NCI-H1436 treated with DMSO at 0.1 percent for 48 hours (cell line): ENCODE measurements at regions not wholly inside any gene's neighbourhood (a gene's known extent, or its start where the extent isn't known, plus 50 kb on each side); places are given as distances from the start of the nearest gene placed in this dataset.
"Not testable (repeated sequence)": the region's sequence is repeated elsewhere in the genome, so short reads cannot be mapped to it uniquely, and the experiment has no call there.

Experiments
- DNase-seq: peaks from one replicate; lab custom pipeline; 2025; lab: John Stamatoyannopoulos, UW

DNA sequence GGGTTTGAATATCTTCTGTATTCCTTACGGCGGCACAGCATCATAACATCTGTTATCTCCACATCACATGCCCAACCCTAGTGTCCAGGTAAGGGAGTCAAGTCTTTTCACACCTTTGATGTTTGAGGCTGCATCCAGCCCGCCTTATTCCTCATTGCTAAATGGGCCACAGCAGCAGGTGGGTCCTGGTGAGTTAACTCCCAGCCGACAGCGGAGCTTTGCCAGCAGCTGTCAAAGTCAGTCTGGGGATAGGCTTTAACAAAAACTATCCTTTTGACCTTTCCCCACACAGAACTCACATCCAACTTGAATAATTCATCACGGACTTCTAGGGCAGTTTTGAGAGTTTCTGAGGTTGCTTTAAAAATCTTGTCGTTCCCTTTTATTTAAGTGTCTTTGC lies 235.1 kb downstream of the DLEU7 start:
- no peak for DNase-seq

GRCh38 chr13:50609011-50609410 lies 234.5 kb downstream of the DLEU7 start:
- no peak for DNase-seq

GRCh38 chr13:50610238-50610637 lies 233.3 kb downstream of the DLEU7 start:
- no peak for DNase-seq

- no peak for DNase-seq
These were observed 232.2 kb downstream of the DLEU7 start for GRCh38 chr13:50611117-50611781.

GRCh38 chr13:50612717-50613116 lies 230.8 kb downstream of the DLEU7 start:
- no peak for DNase-seq

DNA sequence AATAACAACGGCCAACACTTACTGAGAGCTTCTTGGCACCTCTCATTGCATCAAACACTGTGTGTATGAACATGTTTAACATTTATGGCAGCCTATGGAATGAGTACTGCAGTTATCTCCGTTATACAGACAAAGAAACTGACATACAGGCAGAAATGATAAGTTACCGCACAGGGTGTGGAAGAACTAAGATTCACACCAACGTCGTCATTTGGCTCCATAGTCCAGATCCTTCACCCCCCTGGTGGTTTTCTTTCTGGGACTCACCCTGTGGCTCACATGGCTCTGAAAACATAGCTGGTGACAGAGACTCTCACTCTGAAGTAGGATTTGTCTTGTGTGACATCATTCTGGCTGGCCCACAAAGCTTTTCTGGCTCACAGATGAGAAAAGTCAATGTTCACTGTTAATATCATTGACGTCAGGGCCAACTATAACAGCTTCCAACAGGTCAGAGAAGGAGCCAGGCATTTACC lies 230.1 kb downstream of the DLEU7 start:
- DNase-seq = no peak

GRCh38 chr13:50615234-50615633 lies 228.3 kb downstream of the DLEU7 start:
- no peak for DNase-seq

DNA sequence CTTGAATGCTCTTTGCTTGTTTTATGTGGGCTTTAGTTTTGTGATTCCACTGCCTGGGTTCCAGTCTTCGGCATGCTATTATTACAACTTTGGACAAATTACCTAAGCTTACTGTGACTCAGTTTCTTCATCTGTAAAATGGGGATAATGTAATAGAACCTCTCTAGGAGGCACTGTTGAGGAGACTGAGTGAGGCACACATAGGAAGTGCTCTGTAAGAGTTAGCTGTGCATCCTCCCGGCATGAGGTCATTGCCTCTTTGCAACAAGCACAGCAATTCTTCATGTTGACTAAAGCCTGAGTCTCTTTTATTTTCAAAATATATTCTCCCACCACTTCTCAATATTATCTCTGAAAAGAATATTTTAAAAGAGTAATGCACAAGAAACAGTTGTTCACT lies 227.4 kb downstream of the DLEU7 start:
- DNase-seq = no peak

GRCh38 chr13:50617134-50617721 lies 226.3 kb downstream of the DLEU7 start:
- DNase-seq = no peak

DNA sequence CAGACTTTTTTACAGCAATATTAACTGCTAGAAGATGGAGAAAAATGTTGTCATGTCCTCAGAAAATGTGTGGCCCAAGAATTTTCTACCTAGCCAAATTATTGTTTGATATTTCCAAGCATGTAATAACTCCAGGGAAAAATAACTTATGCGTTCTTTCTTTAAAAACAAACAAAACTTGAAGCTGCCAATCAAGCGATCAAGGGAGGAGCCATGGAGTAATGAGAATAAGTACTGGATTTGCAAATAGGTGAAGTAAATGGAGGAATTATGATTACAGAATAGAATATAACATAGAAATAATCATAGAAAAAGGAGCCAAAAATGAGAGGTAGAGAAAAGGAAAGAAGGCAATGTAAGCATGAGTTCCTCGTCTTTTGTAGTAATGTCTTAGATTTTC lies 225.3 kb downstream of the DLEU7 start:
- DNase-seq = no peak

GRCh38 chr13:50626101-50626547 lies 217.4 kb downstream of the DLEU7 start:
- no peak for DNase-seq

- DNase-seq = no peak
These were observed 216.4 kb downstream of the DLEU7 start for GRCh38 chr13:50627111-50627510.

- DNase-seq = not testable (repeated sequence)
These were observed 215.0 kb downstream of the DLEU7 start for GRCh38 chr13:50628512-50628911.

DNA sequence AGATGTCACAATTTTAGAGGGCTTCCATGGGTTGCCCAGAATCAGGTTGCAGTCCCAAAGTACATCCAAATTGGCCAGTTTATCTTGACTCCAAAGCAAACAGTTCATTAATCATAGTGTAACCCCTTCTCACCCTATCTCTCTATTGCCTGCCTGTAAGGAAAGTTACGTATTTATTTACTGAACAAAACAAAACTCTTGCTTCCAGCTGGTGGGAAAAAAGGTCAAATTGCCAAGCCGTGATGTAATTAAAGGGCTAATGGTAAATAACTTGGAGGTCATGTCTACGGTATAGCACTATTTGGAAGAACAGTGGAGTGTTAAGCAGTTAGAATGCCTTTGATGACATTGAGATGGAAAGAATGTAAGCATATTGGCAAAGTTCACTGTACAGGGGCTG lies 214.0 kb downstream of the DLEU7 start:
- no peak for DNase-seq

- no peak for DNase-seq
These were observed 213.5 kb downstream of the DLEU7 start for GRCh38 chr13:50629966-50630365.

DNA sequence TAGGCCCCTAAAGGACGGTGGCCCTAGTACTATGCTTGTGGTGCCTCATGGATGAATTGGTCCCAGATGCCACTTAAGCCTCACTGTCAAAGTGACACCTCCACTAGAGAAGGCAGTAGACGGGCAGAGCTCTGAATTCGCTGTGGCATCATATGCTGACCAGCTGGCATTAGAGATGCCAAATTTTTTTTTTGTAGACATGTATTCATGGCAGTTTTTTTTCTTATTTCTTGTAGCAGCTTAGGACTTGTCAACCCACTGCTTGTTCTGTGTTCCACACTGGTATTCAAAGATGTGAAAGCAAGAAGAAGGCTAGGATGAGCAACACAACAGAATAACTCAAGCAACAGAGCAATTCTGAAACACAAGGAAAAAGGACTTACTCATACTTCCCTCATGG lies 212.5 kb downstream of the DLEU7 start:
- no peak for DNase-seq

DNA sequence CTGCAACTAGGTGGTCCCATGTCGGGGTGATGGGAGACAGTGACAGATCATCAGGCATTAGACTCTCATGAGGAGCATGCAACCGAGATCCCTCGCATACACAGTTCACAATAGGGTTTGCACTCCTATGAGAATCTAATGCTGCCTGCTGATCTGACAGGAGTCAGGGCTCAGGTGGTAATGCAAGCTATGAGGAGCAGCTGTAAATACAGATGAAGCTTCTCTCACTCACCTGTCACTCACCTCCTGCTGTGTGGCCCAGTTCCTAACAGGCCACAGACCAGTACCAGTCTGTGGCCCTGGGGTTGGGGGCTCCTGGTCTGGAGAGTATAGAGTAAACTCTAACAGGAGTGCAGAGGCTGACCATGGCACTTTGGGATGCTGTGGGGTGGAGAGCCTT lies 209.2 kb downstream of the DLEU7 start:
- no peak for DNase-seq

- DNase-seq = no peak
These were observed 208.0 kb downstream of the DLEU7 start for GRCh38 chr13:50635504-50635903.

DNA sequence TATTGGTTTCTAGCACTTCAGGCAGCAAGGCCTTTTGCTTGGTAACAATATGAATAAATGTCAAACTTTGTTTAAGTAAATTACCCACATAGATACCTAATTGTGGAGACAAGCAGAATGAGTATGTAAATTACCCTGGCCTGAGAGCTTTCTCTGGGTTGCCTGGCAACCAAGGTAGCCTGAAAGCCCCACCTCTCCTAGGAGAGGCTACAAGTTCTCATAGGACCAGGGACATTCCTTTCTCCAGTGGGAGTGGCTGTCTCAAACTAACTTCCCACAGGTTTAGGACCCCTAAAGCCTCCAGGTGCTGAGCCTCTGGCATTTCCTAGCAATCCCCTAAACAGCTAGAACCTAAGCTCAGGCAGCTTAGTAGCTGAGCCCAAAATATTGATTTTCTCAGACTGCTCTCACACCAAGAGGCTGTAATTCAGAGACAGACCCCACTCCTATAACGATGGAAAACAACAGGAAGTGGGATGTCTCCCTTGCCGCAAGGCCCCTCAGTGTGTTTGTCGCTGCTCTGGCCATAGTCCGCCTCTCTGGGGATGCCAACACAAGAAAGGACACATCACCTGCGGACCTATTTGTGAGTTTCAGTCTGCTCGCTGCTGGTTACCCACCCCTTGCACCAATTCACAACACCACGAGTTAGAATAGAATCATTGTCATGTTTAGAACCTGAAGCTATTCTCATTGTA lies 207.3 kb downstream of the DLEU7 start:
- DNase-seq = no peak

- no peak for DNase-seq
These were observed 200.4 kb downstream of the DLEU7 start for GRCh38 chr13:50643060-50643459.

DNA sequence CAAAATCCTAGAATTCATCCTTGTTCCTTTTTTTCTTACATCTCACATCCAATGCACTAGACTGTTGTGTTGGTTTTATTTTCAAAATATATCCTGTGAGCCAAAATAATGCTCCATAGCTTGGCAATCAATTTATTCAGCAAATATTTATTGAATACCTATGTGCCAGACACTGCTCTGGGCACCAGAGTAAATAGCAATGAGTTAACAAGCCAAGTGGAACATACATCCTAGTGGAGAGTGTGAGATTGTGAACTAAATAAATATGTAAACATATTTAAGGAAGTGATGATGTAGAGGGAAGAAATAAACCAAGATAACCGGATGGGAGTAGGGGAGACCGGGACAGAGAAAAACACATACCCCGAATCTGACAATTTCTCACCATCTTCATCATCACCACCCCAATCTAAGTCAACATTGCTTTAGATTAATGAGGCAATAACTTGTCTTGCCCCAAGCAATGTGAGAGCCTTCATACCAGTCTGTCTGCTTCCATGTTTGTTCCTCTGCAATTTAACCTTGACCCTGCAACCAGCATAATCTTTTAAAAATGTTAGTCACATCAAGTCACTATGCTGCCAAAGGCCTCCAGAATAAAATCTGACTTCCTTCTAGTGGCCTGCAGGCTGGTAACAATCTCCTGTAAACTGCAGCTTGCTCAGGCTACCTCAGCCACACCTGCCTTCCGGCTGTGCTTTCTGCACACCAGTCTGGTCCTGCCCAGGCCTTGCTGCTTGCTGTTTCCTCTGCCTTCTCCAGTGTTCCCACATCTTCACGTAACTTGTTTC lies 199.2 kb downstream of the DLEU7 start:
- no peak for DNase-seq

GRCh38 chr13:50645092-50645491 lies 198.4 kb downstream of the DLEU7 start:
- no peak for DNase-seq

GRCh38 chr13:50646070-50646469 lies 197.4 kb downstream of the DLEU7 start:
- DNase-seq = no peak
